Calu3 (cell line): ENCODE measurements at regions not wholly inside any gene's neighbourhood (a gene's known extent, or its start where the extent isn't known, plus 50 kb on each side); places are given as distances from the start of the nearest gene placed in this dataset.

ENCODE experiments used
- BruUV-seq: library from RNA; stranded (reverse); fragments of 400-500 nt; replicated peaks from 2 replicates; lab custom pipeline; 2021; lab: Mats Ljungman, UMichigan
- CTCF ChIA-PET: fragments of 300-600 bp; sonication (Branson Sonifier 250); formaldehyde crosslinking; loops from one replicate; lab custom pipeline; 2022; ENCODE audit warnings: antibody characterized with exemption; lab: Charles Lee
- DNase-seq: peaks from one replicate; pipeline ENCODE4 v3.0.0; 2022
- H3K27ac Mint-ChIP-seq: one replicate; pipeline ENCODE4 v1.8.0; 2022; ENCODE audit warnings: mixed read lengths; ENCODE audit not compliant: unreplicated experiment
- H3K27me3 Mint-ChIP-seq: one replicate; pipeline ENCODE4 v1.8.0; 2022; ENCODE audit warnings: mixed read lengths; ENCODE audit not compliant: unreplicated experiment
- H3K36me3 Mint-ChIP-seq: one replicate; pipeline ENCODE4 v1.8.0; 2022; ENCODE audit warnings: mild to moderate bottlenecking, moderate library complexity, mixed read lengths; ENCODE audit not compliant: insufficient read depth, unreplicated experiment
- H3K4me1 Mint-ChIP-seq: one replicate; pipeline ENCODE4 v1.8.0; 2022; ENCODE audit warnings: mild to moderate bottlenecking, low read depth, mixed read lengths; ENCODE audit not compliant: unreplicated experiment
- H3K4me3 Mint-ChIP-seq: one replicate; pipeline ENCODE4 v1.8.0; 2022; ENCODE audit warnings: mild to moderate bottlenecking, low read depth, moderate library complexity, mixed read lengths; ENCODE audit not compliant: unreplicated experiment
- H3K9me3 Mint-ChIP-seq: one replicate; pipeline ENCODE4 v1.8.0; 2022; ENCODE audit warnings: low read depth, mixed read lengths; ENCODE audit not compliant: unreplicated experiment
- intact Hi-C: fragments of 100-400 bp; cut with micrococcal nuclease; formaldehyde crosslinking; loops from one replicate; pipeline ENCODE4 v1.10.0; 2022; ENCODE audit not compliant: unreplicated experiment
- TF ChIP-seq, protein P1 (sequence below): fragments of 200-600 bp; IDR thresholded peaks from one replicate; pipeline ENCODE4 v1.8.0; 2022; ENCODE audit warnings: antibody characterized with exemption; ENCODE audit not compliant: unreplicated experiment

DNA sequence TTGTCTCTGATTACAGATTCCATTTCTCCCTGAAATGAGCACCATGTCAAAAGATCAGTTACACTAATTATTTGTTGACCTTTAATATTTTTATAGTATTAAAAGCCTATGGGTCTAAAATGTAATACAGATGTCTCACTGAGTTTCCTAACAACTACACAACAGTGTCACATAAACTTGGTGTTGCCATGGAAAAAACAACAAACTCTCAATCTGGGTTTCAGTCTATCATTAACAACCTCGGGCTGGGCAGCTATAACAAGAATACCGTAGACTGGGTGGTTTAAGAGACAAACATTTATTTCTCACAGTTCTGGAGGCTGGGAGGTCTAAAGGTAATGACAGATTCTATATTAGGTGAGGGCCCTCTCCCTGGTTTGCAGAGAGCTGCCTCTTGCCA, 407.1 kb downstream of the HNRNPD start:
- H3K27me3 Mint-ChIP-seq = no peaks in the 10 kb centered on the region
- TF ChIP-seq, protein P1, sequence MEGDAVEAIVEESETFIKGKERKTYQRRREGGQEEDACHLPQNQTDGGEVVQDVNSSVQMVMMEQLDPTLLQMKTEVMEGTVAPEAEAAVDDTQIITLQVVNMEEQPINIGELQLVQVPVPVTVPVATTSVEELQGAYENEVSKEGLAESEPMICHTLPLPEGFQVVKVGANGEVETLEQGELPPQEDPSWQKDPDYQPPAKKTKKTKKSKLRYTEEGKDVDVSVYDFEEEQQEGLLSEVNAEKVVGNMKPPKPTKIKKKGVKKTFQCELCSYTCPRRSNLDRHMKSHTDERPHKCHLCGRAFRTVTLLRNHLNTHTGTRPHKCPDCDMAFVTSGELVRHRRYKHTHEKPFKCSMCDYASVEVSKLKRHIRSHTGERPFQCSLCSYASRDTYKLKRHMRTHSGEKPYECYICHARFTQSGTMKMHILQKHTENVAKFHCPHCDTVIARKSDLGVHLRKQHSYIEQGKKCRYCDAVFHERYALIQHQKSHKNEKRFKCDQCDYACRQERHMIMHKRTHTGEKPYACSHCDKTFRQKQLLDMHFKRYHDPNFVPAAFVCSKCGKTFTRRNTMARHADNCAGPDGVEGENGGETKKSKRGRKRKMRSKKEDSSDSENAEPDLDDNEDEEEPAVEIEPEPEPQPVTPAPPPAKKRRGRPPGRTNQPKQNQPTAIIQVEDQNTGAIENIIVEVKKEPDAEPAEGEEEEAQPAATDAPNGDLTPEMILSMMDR = no peak
- CTCF ChIA-PET = no interaction called here

DNA sequence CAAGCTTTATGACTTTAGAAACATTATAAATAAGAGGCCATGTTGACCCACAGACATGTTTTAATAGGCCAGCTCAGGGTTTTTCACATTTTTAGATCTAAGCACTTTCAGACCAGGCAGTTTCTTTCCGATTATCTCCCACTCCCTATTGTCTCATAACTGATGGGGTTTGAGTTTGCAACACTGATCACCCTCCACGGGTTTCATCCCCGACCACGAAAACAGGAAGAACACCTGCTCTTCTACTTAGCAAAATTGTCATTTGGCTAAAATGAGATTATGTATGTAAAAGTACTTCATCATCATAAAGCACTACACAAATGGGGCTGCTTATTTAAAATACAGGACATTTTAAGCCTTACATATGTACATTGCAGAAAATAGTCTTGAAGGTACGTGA, 407.9 kb downstream of the HNRNPD start:
- BruUV-seq = no TSS peak
- intact Hi-C loops = no loop called here
- H3K4me3 Mint-ChIP-seq = no peak overlapping the region
- TF ChIP-seq, protein P1 = no peak
- no peaks in the 10 kb centered on the region for H3K9me3 Mint-ChIP-seq
- no peaks in the 10 kb centered on the region for H3K27me3 Mint-ChIP-seq
- no peaks in the 10 kb centered on the region for H3K36me3 Mint-ChIP-seq
- CTCF ChIA-PET = interaction anchor here (0.6 kb wide), 1 partner anchor 177 kb away, joined by 3 read pairs; no protein-coding TSS in a partner anchor
- H3K4me1 Mint-ChIP-seq = peaks cover 31% of the 10 kb centered on the region
- no peak overlapping the region for H3K27ac Mint-ChIP-seq
- no peak for DNase-seq

More for the DNA sequence above, 407.1 kb downstream of the HNRNPD start:
- H3K4me1 Mint-ChIP-seq = peaks cover 31% of the 10 kb centered on the region
- no peaks in the 10 kb centered on the region for H3K36me3 Mint-ChIP-seq
- intact Hi-C loops = no loop called here
- no peak overlapping the region for H3K27ac Mint-ChIP-seq
- BruUV-seq = no TSS peak
- H3K4me3 Mint-ChIP-seq = no peak overlapping the region
- H3K9me3 Mint-ChIP-seq = no peaks in the 10 kb centered on the region
- DNase-seq = no peak

DNA sequence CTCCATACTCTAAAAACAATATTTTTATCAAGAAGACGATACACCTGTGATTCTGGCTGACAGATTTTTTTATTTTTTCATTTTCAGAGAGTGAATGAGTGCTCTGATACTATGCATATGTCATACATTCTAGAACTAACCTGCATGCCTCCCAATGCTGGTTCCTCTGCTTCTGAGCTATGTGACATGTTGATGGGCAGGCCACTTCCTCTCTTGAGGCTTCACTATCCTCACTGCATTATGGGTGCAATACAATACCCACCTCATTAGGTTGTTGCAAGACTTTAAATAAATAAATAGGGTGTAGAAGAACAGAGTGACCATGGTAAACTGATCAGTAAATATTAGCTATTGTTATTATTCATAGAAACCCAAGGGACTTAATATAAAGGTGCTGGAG, 408.3 kb downstream of the HNRNPD start:
- TF ChIP-seq, protein P1 = no peak
- no TSS peak for BruUV-seq
- intact Hi-C loops = no loop called here
- H3K27ac Mint-ChIP-seq = no peak overlapping the region
- no peaks in the 10 kb centered on the region for H3K27me3 Mint-ChIP-seq
- H3K9me3 Mint-ChIP-seq = no peaks in the 10 kb centered on the region
- peaks cover 31% of the 10 kb centered on the region for H3K4me1 Mint-ChIP-seq
- no peaks in the 10 kb centered on the region for H3K36me3 Mint-ChIP-seq
- no peak for DNase-seq
- CTCF ChIA-PET = interaction anchor here (0.6 kb wide), 1 partner anchor 176 kb away, joined by 3 read pairs; no protein-coding TSS in a partner anchor
- H3K4me3 Mint-ChIP-seq = no peak overlapping the region

DNA sequence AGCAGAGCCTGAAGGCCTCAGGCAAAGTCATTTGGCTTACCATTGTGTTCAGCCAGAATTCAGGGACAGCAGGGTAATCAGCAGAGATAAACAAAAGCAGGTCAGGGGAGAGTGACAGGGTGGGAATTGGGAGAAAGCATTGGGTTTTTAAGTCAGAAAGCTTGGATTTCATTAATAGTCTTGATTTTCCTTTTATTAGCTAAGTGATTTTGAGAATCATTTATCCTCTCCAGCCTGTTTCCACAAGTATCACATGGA, 410.1 kb downstream of the HNRNPD start:
- H3K27me3 Mint-ChIP-seq = no peaks in the 10 kb centered on the region
- H3K9me3 Mint-ChIP-seq = no peaks in the 10 kb centered on the region
- no peak overlapping the region for H3K4me3 Mint-ChIP-seq
- TF ChIP-seq, protein P1 = no peak
- no peaks in the 10 kb centered on the region for H3K36me3 Mint-ChIP-seq
- DNase-seq = no peak
- no peak overlapping the region for H3K27ac Mint-ChIP-seq
- CTCF ChIA-PET = interaction anchor here (0.7 kb wide), 1 partner anchor 304 kb away, joined by 3 read pairs; no protein-coding TSS in a partner anchor
- intact Hi-C loops = no loop called here
- H3K4me1 Mint-ChIP-seq = peaks cover 31% of the 10 kb centered on the region
- no TSS peak for BruUV-seq
